ENCODE measurements at regions not wholly inside any gene's neighbourhood (a gene's known extent, or its start where the extent isn't known, plus 50 kb on each side); places are given as distances from the start of the nearest gene placed in this dataset.

DNA sequence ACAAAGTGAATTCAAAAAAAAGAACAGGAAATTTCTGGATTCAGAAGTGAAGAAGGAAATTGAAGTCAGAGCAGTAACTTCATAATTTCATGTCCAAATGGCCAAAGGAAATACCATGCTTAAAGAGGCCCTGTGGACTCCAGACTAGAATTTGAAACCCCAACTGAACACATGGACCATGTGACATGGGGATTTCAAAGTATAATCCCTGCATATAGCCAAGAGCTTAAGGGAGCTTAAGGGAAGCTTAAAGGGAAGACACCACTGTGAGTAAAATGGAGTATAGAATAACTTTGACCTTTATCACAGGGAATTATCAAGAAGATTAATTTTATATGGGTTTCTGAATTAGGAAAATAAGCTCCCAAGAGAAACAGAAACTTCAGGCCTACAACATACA is 241.8 kb upstream of the POGK start:
- FAIRE-seq: no peak
- H3K79me2 ChIP-seq (ENCODE audit: control insufficient read depth, insufficient read depth, low read length): no peaks in the 10 kb centered on the region
- dilution Hi-C loops (cut with MboI; ENCODE audit: extremely low pct_ligation_motif_present, low sequenced_read_pairs): no loop called here
- no peak overlapping the region for H3K27ac ChIP-seq (ENCODE audit: insufficient read depth, low read depth, low read length)
- no peaks in the 10 kb centered on the region for H3K9me3 ChIP-seq (replicated peaks; ENCODE audit: control insufficient read depth, insufficient read depth, low read length)
- H2AFZ ChIP-seq (ENCODE audit: low read depth, low read length): no peak overlapping the region
- H3K36me3 ChIP-seq (ENCODE audit: control insufficient read depth in 2 of 2, extremely low read depth in 1 of 2, insufficient read depth in 2 of 2, low read length in 2 of 2): no peaks in the 10 kb centered on the region
- H3K27me3 ChIP-seq (ENCODE audit: control insufficient read depth in 2 of 2, insufficient read depth in 2 of 2, low read length in 2 of 2): no peaks in the 10 kb centered on the region
- CTCF ChIA-PET: no interaction called here
- H3K4me1 ChIP-seq (ENCODE audit: control insufficient read depth, extremely low read depth, insufficient read depth, low read length): no peaks in the 10 kb centered on the region
- H3K4me2 ChIP-seq (ENCODE audit: insufficient read depth, low read length): no peak overlapping the region
- POLR2A ChIA-PET: no interaction called here
- TF ChIP-seq EZH2 (IDR thresholded peaks at IDR 0.05; ENCODE audit: borderline replicate concordance, low read depth, low read length, severe bottlenecking): no peak
- intact Hi-C loops (cut with micrococcal nuclease): no loop called here
- H3K4me3 ChIP-seq (replicated peaks in 1 of 3; ENCODE audit: insufficient read depth in 1 of 3, low read depth in 1 of 3, low read length in 3 of 3): no peak overlapping the region
- no peak overlapping the region for H3K9ac ChIP-seq (replicated peaks; ENCODE audit: extremely low read depth, insufficient read depth, low read length)
- no peaks in the 10 kb centered on the region for H3K9me1 ChIP-seq (replicated peaks; ENCODE audit: control insufficient read depth, extremely low read depth, insufficient read depth, low read length)
- no TSS peak for BruUV-seq (replicated peaks)
- H4K20me1 ChIP-seq (replicated peaks; ENCODE audit: control insufficient read depth, extremely low read depth, insufficient read depth, low read length): no peaks in the 10 kb centered on the region
- DNase-seq (ENCODE audit: low read depth, low spot score): no peak

- BruUV-seq (replicated peaks): no TSS peak
- no peak for FAIRE-seq
- TF ChIP-seq JUN (IDR thresholded peaks at IDR 0.05; ENCODE audit: borderline replicate concordance, insufficient read depth, insufficient read length, low read depth): no peak
- TF ChIP-seq POLR2AphosphoS5 (IDR thresholded peaks at IDR 0.05; ENCODE audit: insufficient read depth, low read depth, low read length): no peak
- TF ChIP-seq FOS (IDR thresholded peaks at IDR 0.05; ENCODE audit: borderline replicate concordance, insufficient read depth, low read length): no peak
- no peak for TF ChIP-seq POLR2A (IDR thresholded peaks at IDR 0.05; ENCODE audit: low read depth, low read length)
- TF ChIP-seq GATA2 (IDR thresholded peaks at IDR 0.05; ENCODE audit: insufficient read depth, insufficient read length, low read depth, low read length): no peak
- TF ChIP-seq CTCF (IDR thresholded peaks at IDR 0.05; ENCODE audit: extremely low read depth in 1 of 2, insufficient read depth in 1 of 2, low read depth in 1 of 2, low read length in 2 of 2): no peak
- no peak overlapping the region for H3K9ac ChIP-seq (replicated peaks; ENCODE audit: extremely low read depth, insufficient read depth, low read length)
- H2AFZ ChIP-seq (ENCODE audit: low read depth, low read length): no peak overlapping the region
- H3K9me1 ChIP-seq (replicated peaks; ENCODE audit: control insufficient read depth, extremely low read depth, insufficient read depth, low read length): no peaks in the 10 kb centered on the region
- no peak for DNase-seq (ENCODE audit: low read depth, low spot score)
- no peak overlapping the region for H3K4me2 ChIP-seq (ENCODE audit: insufficient read depth, low read length)
- intact Hi-C loops (cut with micrococcal nuclease) (no loop called here), dilution Hi-C loops (cut with MboI; ENCODE audit: extremely low pct_ligation_motif_present, low sequenced_read_pairs) (no loop called here)
- no peaks in the 10 kb centered on the region for H3K79me2 ChIP-seq (ENCODE audit: control insufficient read depth, insufficient read depth, low read length)
- no peak overlapping the region for H3K27ac ChIP-seq (ENCODE audit: insufficient read depth, low read depth, low read length)
- H3K4me3 ChIP-seq (replicated peaks in 1 of 3; ENCODE audit: insufficient read depth in 1 of 3, low read depth in 1 of 3, low read length in 3 of 3): no peak overlapping the region
- CTCF ChIA-PET: no interaction called here
- POLR2A ChIA-PET: no interaction called here
- H4K20me1 ChIP-seq (replicated peaks; ENCODE audit: control insufficient read depth, extremely low read depth, insufficient read depth, low read length): no peaks in the 10 kb centered on the region
- no peaks in the 10 kb centered on the region for H3K36me3 ChIP-seq (ENCODE audit: control insufficient read depth in 2 of 2, extremely low read depth in 1 of 2, insufficient read depth in 2 of 2, low read length in 2 of 2)
- no peaks in the 10 kb centered on the region for H3K27me3 ChIP-seq (ENCODE audit: control insufficient read depth in 2 of 2, insufficient read depth in 2 of 2, low read length in 2 of 2)
- H3K9me3 ChIP-seq (replicated peaks; ENCODE audit: control insufficient read depth, insufficient read depth, low read length): no peaks in the 10 kb centered on the region
- no peaks in the 10 kb centered on the region for H3K4me1 ChIP-seq (ENCODE audit: control insufficient read depth, extremely low read depth, insufficient read depth, low read length)
These were observed 238.7 kb upstream of the POGK start for GRCh38 chr1:166600574-166600973.

Data from endothelial cell of umbilical vein (primary cell).